Central memory CD4-positive, alpha-beta T cell (primary cell): ENCODE measurements at regions not wholly inside any gene's neighbourhood (a gene's known extent, or its start where the extent isn't known, plus 50 kb on each side); places are given as distances from the start of the nearest gene placed in this dataset.

Experiments used
- DNase-seq: peaks from one replicate; pipeline ENCODE4 v3.0.0; 2022

DNA sequence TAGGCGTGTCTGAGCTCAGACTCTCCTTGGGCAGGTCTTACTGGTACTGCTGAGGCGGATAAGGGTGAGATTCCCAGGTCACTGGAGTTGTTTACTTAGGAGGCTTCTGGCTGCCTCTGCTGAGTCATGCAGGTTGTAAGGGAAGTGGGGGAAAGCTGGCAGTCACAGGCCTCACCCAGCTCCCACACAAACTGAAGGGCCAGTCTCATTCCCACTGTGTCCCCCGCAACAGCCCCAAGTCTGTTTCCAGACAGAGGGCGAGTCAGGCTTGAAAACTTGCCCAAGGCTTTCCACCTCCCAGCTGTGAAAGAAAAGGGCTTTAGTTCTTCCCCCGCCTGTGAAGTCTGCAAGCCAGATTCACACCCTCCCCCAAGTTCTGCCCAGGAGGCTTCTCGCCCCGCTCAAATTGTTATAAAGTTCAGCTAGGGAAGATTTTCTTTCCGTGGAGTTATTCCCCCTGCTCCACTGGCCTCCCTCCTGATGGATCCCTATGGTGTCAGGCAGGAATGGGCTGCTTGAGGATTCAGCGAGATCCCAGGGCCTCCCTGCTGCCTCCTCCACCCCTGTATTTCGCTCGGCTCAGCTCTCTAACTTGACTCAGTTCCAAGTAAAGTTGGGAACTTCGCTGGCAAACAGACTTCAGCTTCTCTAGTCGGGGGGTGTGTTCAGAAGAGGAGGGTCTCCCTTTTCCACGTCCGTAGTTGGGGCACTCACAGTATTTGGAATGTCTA is 248.6 kb downstream of the NR4A2 start:
- no peak for DNase-seq

DNA sequence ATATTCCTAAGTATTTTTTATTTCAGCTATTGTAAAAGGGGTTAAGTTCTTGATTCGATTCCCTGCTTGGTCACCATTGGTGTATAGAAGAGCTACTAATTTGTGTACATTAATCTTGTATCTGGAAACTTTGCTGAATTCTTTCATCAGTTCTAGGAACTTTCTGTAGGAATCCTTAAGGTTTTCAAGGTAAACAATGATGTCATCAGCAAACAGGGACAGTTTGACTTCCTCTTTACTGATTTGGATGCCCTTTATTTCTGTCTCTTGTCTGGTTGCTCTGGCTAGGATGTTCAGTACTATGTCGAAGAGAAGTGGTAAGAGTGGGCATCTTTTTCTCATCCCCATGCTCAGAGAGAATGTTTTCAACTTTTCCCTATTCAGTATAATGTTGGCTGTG is 252.7 kb downstream of the NR4A2 start:
- no peak for DNase-seq

DNA sequence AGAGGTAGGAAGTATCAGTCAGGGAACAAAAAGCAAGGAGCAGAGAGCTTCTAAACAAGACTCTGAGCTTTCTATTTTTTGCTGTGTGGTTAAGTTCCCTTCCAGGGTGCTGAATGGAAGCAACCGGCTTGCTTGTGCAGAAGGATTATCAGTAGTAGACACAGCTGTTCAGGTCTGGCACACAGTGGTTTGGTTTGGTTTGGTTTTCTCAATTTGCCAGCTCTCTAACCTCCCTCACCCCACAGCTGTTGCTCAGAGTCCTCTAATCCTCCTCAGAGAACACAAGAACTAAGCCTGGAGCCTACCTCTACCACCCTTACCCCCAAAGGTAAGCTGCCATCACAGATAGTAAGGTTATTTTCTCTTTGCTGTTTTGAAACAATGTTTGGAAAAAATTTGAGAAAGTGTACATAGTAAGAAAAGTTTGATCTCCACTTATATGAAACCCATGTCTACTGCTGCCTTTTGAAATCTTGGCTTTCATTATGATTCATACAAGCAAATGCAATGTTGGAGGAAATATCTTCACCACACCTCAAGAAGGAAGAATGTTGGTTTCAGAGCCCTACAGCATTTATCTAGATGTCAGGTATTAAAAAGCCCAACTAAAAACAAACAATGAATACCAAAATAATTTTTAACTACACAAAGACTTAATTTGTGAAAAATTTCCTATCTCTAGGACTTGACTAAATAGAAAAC is 255.3 kb downstream of the NR4A2 start:
- no peak for DNase-seq

DNA sequence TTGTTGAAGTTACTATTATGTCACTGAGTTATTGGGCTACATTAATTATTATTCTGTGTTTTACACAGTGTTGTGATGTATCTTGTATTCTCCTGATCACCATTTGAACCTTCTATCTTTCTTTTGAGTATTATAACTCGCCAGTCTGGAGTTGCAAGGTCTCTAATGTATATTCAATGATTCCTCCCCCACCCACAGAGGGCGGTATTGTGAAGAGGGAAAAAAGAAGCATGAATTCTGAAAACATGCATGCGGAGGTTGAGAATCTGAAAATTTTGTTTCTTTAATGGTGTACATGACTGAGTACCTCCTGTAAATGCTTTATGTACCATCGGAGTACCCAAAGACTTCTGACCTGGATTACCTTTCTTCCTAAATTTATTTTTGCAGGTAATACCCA is 266.6 kb downstream of the NR4A2 start:
- DNase-seq, result no peak

DNA sequence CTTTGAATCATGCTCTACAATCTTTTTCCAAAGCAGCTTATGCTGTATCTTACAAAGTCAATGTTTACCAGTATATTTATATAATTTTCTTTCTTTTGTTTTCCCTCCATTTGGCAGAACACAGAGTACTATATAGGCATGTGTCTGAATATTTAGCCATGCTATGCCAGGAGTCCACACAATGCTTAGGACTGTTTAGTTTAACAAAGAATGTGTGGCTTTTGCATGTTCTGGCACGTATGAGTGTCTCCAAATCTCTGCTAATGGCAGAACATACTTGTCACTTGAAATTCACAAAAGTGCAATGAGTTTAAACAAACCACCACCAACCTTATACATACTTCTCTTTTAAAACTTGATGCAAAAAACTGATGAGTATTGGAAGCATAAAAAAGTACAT is 268.0 kb downstream of the NR4A2 start:
- DNase-seq, result no peak

DNA sequence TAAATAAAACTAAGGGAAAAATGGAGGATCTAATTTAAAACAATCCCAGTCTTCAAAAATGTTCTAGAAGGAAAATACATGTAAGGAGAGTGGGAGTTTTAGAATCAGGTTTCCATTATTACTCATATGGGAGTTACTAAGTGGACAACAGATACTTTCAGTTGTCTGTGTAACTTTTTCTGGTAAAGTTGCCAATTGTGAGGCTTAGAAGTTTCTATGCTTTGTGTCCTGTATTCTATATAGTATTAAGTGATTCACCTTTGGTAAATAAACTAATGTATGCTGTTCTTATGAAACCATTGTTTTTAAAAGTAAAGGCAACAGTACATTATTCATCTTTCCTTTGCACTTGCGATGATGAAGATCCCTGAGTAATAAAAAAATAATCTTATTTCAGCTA is 274.9 kb downstream of the NR4A2 start:
- DNase-seq, result no peak

DNA sequence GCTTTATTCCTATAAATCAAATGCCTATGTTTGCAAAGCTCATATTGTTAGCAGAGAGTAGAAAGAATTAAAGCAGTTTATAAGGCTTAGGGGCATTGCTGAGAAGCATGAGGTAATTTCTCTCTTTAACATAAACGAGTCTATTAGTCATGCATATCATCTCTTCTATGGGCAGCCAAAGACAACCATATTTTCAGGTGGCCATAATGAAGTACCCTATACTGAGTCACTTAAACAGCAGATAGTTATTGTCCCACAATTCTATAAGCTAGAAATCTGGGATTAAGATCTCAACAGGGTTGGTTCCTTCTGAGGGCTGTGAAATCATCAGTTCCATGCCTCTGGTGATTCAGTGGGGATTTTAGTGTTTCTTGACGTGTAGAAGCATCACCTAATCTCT is 277.5 kb downstream of the NR4A2 start:
- no peak for DNase-seq

DNA sequence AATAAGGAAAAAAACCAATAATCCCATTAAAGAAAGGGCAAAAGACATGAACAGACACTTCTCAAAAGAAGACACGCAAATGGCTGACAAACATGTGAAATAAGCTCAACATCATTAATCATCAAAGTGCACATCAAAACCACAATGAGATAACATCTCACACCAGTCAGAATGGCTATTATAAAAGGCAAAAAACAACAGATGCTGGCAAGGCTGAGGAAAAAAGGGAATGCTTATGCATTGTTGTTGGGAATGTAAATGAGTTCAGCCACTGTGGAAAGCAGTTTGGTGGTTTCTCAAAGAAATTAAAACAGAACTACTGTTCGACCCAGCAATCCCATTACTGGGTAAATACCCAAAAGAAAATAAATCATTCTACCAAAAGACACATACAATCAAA is 285.6 kb downstream of the NR4A2 start:
- DNase-seq, result no peak

DNA sequence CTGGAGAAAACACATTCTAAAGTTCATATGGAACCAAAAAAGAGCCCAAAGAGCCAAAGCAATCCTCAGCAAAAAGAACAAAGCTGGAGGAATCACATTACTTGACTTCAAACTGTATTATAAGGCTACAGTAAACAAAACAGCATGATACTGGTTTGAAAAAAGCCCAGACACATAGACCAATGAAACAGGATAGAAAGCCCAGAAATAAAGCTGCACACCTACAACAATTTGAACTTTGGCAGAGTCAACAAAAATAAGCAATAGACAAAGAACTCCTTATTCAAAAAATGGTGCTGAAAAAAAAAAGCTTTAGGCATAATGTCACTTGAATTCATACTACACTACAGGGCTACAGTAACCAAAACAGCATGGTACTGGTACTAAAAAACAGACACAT is 289.6 kb downstream of the NR4A2 start:
- DNase-seq, result no peak

DNA sequence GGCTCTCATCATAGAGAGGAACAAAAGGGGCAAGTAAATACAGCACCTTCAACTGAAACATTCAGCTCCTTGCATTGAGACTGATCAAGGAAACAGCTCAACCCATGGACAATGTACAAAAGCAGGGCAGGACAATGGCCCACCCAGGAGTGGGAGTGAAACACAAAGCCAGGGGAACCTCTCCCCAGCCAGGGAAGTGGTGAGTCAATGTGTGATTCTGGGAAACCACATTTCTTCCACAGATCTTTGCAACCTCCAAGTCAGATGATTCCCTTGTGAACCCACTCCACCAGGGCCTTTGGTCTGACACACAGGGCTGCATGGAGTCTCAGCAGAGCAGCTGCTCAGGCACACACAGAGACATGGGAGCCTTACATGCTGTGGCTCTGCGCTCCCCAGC is 294.5 kb downstream of the NR4A2 start:
- DNase-seq, result no peak

DNA sequence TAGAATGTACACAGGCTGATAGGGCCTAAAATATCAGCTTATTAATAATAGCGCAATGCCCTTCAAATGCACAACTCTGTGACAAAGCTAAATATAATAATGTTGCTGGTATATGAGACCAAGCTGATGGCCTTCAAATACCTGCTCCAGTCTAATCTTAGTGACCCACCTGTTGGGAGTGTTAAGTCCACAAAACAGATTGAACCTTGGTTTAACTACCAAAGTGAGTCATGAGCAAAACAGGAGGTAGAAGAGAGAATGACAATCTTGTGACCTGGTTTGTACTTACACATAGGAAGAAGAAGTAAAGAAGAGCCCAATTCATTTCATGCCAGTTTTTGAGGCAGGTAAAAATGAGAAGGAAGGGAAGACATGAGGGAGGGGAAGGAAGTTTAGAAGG is 295.0 kb downstream of the NR4A2 start:
- DNase-seq, result no peak

DNA sequence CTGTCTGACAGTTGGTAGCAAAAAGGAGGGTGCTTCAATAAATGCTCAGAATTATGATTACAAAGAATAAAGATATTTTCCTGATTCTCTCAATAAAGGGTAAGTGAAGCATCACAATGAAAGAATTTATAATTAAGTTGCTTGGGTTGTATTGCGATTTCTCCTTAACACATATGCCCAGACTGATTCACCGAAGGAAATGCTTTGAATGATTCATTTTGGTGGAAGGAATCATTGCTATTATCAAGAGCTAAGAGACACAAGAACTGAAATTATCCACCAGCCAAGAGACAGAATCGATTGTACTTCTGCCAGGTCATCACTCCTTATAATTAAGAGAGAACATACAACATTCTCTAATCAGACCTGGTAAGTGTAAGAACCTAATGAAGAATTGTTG is 301.4 kb downstream of the NR4A2 start:
- no peak for DNase-seq

DNA sequence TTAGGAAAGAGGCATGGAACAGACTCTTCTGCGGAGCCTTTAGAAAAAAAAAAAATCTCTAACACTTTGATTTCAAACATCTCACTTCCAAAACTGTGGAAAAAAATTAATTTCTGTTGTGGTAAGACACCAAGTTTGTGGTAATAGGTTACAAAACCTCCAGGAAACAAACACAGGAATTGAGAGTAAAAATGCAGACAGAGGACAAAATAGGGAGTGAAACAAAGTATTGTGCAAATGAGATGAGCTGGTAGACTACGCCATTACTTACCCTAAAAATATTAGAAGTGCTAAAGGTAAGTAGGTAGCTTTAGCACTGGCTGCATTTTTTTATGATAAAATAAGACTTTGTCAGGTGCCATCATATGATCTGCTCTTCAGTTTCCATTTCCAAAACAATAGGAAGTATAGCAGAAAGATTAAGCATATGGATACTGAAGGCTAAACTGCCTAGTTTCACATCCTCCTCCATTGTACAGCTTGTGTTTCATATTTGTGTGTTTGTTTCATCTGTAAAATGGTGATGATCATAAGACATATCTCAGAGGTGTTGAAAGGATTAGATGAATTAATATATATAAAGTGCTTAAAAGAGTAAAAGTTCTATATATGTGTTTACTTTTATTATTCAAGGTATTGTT is 309.2 kb downstream of the NR4A2 start:
- no peak for DNase-seq

DNA sequence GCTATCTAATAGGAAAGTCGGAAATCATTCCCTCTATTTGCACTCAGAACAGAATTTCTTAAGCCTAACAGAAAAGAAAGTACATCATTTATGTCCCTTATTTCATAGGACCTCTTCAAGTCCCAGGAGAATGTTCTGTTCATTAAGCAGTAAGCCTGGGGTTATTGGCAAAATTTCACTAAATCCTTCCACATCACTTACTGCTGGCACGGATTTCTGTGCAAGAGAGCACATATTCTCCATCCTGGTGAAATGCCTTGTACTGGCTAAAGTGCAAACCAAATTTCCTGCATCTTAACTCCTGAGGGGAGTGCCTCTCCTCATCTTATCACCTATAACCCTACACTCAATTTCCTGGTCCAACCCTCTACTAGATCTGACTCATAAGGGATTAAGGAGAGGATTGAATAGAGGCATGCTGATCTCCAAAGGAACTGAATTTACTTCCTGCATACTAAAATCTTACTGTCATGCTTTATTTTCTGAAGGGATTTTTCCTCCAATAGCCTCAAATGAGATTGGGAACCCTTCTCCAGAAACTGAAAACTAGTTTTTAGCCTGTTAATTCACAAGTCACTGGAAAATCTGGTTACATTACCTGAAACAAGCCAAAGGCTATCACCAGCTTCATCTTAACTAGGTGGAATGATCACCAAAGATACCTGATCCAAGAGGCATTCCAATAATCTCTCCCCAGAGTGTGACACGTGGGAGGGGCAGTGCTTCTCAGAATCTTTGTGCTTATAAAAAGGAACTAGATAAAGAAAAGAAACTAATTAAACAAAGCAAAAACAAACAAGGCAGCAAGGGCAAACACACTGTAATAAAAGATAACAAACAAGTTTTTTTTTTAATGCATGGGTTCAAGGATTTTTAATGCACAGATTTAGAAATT is 311.1 kb downstream of the NR4A2 start:
- no peak for DNase-seq

DNA sequence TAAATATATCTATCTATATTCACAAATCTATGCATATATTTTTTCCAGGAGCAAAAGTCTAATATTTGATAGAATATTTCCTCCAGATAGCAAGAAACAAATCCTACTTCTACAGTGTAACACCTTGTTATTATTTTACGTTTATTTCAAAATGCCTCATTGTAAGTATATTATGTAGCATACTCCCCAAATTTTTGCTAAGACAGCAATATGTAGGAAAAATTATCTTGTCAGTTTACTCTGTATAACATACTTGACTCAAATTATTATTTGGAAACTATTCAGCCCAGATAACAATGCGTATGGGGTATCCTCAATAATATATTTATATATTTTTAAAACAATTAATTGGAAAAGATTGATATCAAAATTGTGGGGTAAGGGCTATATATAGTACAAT is 313.2 kb downstream of the NR4A2 start:
- no peak for DNase-seq

DNA sequence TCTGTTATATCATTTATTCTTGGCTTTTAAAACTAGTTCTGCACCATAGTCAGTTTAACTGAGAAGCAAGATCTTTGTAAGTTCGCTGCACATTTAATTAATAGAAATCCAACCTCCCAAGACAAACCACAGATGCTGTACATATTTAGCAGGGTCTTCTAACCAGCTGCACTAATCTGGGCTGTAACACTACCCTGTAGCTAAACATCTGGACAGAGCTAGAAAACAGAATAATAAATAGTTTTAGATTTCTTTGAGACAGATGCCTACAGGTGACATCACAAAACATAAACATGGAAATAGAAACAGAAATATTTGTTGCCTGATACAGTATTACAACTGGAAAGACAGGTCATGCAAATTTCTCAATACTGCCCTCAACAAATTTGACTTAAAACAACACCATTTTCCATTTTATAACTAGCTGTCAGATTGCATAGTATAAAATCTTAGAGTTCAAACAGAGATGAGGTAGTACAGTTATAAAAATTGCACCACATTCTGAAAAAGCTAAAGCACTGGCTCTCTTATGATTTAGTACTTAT is 315.1 kb downstream of the NR4A2 start:
- no peak for DNase-seq

DNA sequence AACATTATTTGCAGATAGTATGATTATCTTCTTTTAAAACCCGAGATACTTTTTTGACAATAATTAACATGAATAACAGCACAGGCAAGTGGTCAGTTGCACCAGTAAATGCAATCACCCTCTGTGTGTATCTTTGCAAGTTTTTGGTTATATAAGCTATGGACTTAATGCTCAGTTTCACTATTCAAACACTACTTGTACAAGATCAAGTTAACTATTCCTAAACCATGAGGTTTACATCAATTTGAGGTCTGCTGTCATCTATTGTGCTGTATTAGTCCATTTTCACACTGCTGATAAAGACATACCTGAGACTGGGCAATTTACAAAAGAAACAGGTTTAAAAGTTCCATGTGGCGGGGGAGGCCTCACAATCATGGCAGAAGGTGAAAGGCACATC is 323.2 kb downstream of the NR4A2 start:
- no peak for DNase-seq

DNA sequence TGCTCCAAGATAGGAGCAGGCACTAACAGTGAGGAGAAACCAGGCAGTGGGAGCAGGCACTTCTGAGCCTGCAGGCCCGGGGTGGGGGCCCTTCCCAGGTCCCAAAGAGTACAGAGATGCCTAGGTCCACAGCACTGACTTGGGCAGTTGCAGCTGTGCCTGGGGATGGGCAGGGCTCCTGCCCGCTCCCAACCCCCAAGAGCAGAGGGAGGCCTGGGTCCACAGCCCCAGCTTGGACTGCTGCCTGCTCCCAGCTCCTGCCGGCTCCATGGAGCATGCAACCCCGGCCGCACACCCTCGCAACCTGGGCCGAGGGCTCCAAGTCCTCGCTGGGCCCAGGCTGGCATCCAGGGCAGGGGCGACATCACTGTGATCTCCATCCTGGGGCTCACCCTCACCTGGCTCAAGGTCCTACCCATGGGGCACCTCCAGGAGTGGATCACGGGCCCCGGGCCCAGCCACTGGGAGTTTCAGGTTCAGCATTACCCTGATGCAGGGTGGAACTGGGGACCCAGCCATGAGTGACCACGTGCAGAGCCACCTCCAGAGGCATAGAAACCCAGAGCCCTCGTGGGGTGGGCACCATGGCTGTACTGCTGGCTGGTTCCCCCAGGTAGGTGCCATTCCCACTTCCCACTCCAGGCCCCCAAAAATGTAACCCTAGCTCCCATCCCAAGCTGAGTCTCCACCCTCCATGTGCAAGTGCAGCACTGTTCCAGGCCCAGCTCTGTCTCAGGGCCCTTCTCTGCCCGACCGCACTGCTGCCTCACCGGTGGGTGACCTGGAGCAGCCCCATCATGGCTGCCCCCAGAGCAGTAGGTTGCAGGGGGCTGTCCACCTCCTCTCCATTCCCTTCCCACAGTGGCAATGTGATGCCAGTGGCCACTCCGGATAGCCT is 325.6 kb downstream of the NR4A2 start:
- no peak for DNase-seq

DNA sequence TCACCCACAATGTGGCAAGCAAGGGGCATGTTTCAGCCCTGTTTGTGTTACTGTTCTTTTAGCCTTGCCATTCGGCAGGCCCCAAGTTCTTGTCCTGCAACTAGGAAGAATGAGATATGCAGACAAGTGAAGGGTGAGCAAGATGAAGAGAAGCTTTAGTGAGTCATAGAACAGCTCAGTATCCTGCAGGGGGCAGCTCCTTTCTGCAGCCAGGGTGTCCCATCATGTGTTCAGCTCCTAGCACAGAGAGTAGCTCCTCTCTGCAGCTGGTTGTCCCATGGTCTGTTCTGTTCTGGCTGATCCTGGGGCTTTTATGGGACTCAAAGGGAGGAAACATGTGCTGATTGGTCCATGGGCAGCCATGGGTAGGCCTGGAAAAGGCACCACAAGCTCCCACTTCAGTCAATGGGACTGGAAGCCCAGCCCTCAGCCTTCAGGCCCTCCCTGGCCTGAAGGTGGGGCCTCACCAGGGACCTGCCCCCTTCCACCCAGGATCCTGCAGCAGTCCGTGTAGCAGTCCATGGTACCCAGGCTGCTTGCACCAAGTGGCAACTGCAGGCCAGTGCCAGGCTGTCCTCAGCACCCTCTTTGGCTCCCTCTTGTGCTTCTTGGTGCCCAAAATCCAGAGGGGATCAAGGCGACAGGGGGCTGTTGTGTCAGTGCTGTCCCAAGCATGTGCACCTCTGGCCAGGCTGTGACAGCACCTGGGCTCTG is 326.4 kb downstream of the NR4A2 start:
- DNase-seq, result no peak

DNA sequence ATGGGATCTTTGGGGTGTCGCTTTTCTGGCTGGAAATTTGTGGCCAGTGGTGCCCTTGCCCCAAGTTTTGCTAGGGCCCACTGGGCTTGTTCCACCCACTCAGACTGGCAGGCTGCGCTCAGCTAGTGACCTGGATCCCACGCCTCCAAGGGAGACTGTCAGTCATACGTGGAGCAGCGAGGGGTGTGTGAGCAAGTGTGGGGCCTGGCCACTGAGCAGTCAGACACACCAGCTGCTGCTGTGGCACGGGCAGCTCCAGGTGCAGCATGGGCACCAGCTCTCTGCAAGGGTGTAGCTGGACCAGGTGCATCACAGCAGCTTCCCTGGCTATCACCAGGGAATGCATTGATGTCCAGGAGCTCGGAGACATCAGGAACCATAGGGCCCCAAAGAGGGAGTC is 327.0 kb downstream of the NR4A2 start:
- no peak for DNase-seq

DNA sequence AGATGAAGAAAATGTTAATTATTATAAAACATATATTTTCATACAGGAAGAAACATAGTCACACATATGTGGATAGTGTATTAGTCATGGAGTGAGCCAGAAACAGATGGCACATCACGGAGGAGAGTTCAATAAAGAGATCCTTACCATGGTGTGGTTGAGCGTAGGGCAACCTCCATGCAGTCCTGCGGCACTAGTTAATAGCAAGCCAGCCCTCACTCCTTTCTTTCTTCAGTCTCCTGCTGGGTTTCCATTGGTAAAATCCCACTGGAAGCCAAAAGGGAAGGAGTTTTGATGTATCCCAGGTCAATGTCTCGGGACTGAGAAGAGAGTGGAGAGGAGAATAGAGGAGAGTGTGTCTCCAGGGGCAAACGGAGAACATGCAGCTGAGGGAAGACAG is 328.1 kb downstream of the NR4A2 start:
- no peak for DNase-seq
